ENCODE measurements at regions not wholly inside any gene's neighbourhood (a gene's known extent, or its start where the extent isn't known, plus 50 kb on each side); places are given as distances from the start of the nearest gene placed in this dataset.

DNA sequence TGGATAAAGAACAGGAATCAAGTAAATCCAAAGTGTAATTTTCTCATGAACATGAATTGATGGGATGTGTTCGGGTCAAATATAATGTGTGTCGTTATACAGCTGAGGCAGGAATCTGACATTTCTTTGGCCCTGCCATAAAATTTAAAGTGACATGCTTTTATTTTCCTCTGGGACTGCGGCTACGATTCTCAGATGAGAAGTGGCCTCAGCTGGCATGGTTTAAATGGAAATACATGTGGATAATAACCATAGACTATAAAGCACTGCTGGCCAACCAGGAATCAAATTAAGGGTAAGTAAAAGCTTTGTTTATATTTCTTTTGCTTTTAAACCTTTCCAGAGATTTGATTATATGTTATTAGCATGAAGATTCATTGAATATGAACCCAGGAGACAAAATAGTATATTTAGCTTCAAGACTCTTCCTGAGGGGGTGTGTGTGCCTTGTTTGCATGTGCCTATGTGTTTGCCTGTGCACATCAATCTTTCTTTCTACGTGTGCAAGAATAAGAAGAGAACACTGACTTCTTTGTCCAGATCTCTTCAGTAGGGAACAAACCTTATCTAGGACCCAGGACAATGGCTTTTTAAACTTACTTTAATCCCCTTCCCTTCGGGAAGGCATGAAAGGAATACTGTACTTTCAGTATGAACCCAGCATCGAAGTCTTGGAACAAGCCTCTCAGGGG lies 629.0 kb upstream of the PFKP start:
- Mint-ChIP-seq H3K27ac (no peak overlapping the region), H3K27me3 (ENCODE audit: low read depth) (no peaks in the 10 kb centered on the region), H3K4me1 (ENCODE audit: low read depth) (no peaks in the 10 kb centered on the region), H3K9me3 (peaks cover 0 to 3% of the 10 kb centered on the region in 2 donors), H3K4me3 (no peak overlapping the region), H3K36me3 (ENCODE audit: insufficient read depth in 2 of 2) (no peaks in the 10 kb centered on the region)
- ATAC-seq (replicated peaks in 1 of 2): no peak
- DNase-seq: no peak

GRCh38 chr10:2436933-2437332 lies 630.4 kb upstream of the PFKP start:
- H3K27ac Mint-ChIP-seq: no peak overlapping the region
- no peaks in the 10 kb centered on the region for H3K4me1 Mint-ChIP-seq (ENCODE audit: low read depth)
- peaks cover 0 to 3% of the 10 kb centered on the region in 2 donors for H3K9me3 Mint-ChIP-seq
- DNase-seq (no peak), ATAC-seq (replicated peaks in 1 of 2) (no peak)
- H3K4me3 Mint-ChIP-seq: no peak overlapping the region
- no peaks in the 10 kb centered on the region for H3K36me3 Mint-ChIP-seq (ENCODE audit: insufficient read depth in 2 of 2)
- no peaks in the 10 kb centered on the region for H3K27me3 Mint-ChIP-seq (ENCODE audit: low read depth)

DNA sequence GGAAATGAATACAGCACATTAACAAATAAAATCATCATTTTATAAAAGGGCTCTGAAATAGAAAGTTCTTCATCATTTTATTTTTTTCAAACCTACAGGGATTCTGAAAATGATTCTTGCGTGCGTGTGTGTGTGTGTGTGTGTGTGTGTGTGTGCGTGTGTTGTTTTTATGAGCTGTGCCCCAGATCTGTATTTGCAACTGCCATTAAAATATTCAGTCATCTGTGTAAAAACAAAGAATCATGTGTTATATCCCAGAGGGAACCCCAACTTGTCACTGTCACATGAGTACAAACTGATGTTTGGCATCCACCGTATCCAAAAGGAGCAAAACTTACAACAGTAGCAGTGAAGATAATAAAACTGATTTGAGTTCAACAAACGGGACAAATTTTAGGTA lies 635.4 kb upstream of the PFKP start:
- no peaks in the 10 kb centered on the region for H3K9me3 Mint-ChIP-seq
- H3K27ac Mint-ChIP-seq: no peak overlapping the region
- no peaks in the 10 kb centered on the region for H3K27me3 Mint-ChIP-seq (ENCODE audit: low read depth)
- no peak for ATAC-seq (replicated peaks in 1 of 2)
- no peaks in the 10 kb centered on the region for H3K4me1 Mint-ChIP-seq (ENCODE audit: low read depth)
- H3K4me3 Mint-ChIP-seq: no peak overlapping the region
- no peaks in the 10 kb centered on the region for H3K36me3 Mint-ChIP-seq (ENCODE audit: insufficient read depth in 2 of 2)
- DNase-seq: no peak

DNA sequence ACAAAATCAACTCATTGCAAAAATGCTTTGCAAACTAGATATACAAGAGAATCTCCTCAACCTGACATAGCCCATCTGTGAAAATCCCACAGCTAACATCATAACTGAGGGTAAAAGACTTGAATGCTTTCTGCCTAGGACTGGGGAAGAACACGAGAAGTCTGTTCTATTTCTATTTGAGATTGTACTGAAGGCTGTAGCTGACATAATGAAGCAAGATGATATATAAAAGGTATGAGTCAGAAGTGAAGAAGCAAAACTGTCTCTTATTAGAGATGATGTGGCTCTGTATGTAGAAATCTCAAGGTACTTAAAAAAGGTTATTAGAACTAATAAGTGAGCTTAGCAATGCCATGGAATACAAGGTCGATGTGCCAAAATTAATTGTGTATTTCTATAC lies 639.9 kb upstream of the PFKP start:
- Mint-ChIP-seq H3K9me3 (no peaks in the 10 kb centered on the region), H3K27me3 (ENCODE audit: low read depth) (no peaks in the 10 kb centered on the region), H3K4me1 (ENCODE audit: low read depth) (no peaks in the 10 kb centered on the region), H3K36me3 (ENCODE audit: insufficient read depth in 2 of 2) (no peaks in the 10 kb centered on the region), H3K27ac (no peak overlapping the region), H3K4me3 (no peak overlapping the region)
- DNase-seq (no peak), ATAC-seq (replicated peaks in 1 of 2) (no peak)

GRCh38 chr10:2425320-2425719 lies 642.0 kb upstream of the PFKP start:
- Mint-ChIP-seq H3K4me3 (no peak overlapping the region), H3K9me3 (no peaks in the 10 kb centered on the region), H3K27me3 (ENCODE audit: low read depth) (no peaks in the 10 kb centered on the region), H3K27ac (no peak overlapping the region), H3K36me3 (ENCODE audit: insufficient read depth in 2 of 2) (no peaks in the 10 kb centered on the region), H3K4me1 (ENCODE audit: low read depth) (no peaks in the 10 kb centered on the region)
- ATAC-seq (replicated peaks in 1 of 2): no peak
- DNase-seq: no peak

DNA sequence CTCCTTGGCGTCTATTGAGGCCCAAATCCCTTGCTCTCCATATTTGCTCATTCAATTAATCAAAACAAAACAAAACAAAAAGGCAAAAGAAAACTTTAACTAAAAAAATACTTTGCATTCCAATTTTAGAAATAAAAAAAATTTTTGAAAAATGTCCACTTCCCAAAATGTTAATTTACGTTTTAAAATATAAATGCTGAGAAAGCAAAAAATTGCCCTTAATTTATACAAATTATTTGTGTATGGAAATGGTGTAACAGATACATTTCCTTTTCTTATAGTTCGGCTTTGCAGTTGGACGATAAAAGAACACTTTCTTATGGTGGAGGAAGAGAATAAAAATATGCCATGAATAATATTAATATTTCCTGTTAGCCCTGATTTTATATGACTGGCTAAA lies 652.8 kb upstream of the PFKP start:
- no peak overlapping the region for H3K4me3 Mint-ChIP-seq
- H3K36me3 Mint-ChIP-seq (ENCODE audit: insufficient read depth in 2 of 2): no peaks in the 10 kb centered on the region
- no peak overlapping the region for H3K27ac Mint-ChIP-seq
- DNase-seq (no peak), ATAC-seq (replicated peaks in 1 of 2) (no peak)
- H3K27me3 Mint-ChIP-seq (ENCODE audit: low read depth): no peaks in the 10 kb centered on the region
- no peaks in the 10 kb centered on the region for H3K4me1 Mint-ChIP-seq (ENCODE audit: low read depth)
- H3K9me3 Mint-ChIP-seq: peaks cover 2 to 5% of the 10 kb centered on the region in 2 donors

DNA sequence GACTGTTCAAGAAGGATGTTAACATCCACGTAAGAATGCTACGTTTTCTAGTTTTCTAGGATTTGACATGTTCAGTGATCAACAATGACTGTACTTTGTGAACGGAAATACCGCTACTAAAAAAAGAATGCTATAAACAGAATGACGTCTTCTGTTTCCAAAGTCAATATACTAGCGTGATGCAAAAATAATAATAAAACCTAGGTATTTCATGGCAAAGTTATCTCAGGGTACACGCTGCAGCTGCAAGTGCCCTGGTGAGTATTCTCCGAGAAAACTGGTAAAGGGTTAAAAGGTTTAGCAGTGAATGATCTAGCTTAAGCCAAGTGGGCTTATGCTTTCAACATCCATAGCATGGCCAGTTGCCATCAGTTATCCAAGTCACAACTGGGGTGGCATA lies 653.3 kb upstream of the PFKP start:
- DNase-seq (no peak), ATAC-seq (replicated peaks in 1 of 2) (no peak)
- H3K27ac Mint-ChIP-seq: no peak overlapping the region
- no peaks in the 10 kb centered on the region for H3K4me1 Mint-ChIP-seq (ENCODE audit: low read depth)
- H3K36me3 Mint-ChIP-seq (ENCODE audit: insufficient read depth in 2 of 2): no peaks in the 10 kb centered on the region
- H3K9me3 Mint-ChIP-seq: peaks cover 2 to 5% of the 10 kb centered on the region in 2 donors
- H3K4me3 Mint-ChIP-seq: no peak overlapping the region
- H3K27me3 Mint-ChIP-seq (ENCODE audit: low read depth): no peaks in the 10 kb centered on the region

GRCh38 chr10:2410049-2410448 lies 657.3 kb upstream of the PFKP start:
- ATAC-seq (replicated peaks in 1 of 2) (no peak), DNase-seq (no peak)
- Mint-ChIP-seq H3K4me1 (ENCODE audit: low read depth) (no peaks in the 10 kb centered on the region), H3K27ac (no peak overlapping the region), H3K9me3 (peaks cover 2 to 5% of the 10 kb centered on the region in 2 donors), H3K36me3 (ENCODE audit: insufficient read depth in 2 of 2) (no peaks in the 10 kb centered on the region), H3K4me3 (no peak overlapping the region), H3K27me3 (ENCODE audit: low read depth) (no peaks in the 10 kb centered on the region)

DNA sequence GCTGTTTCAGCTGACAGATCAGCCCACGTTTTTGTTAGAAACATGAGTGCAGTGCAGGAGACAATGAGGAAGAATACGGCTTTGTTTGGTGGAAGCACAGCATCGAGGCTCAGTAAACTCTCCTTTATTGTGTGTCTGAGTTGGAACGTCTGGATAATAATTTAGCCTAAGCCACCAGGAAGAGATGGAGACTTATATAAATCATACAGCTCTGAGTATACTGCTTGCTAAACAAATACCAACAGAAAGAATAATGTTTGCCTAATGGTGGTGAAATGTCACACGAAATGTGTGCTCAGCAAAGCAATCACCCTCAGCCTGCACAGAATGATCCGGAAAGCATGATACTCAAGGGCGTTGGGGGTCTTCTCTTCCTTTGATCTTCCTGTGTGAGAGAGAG lies 664.1 kb upstream of the ADARB2 start:
- Mint-ChIP-seq H3K27ac (no peak overlapping the region), H3K36me3 (ENCODE audit: insufficient read depth in 2 of 2) (no peaks in the 10 kb centered on the region), H3K4me1 (ENCODE audit: low read depth) (no peaks in the 10 kb centered on the region), H3K9me3 (no peaks in the 10 kb centered on the region), H3K27me3 (ENCODE audit: low read depth) (no peaks in the 10 kb centered on the region), H3K4me3 (no peak overlapping the region)
- DNase-seq (no peak), ATAC-seq (replicated peaks in 1 of 2) (no peak)

- Mint-ChIP-seq H3K27ac (no peak overlapping the region), H3K9me3 (no peaks in the 10 kb centered on the region), H3K36me3 (ENCODE audit: insufficient read depth in 2 of 2) (no peaks in the 10 kb centered on the region), H3K27me3 (ENCODE audit: low read depth) (no peaks in the 10 kb centered on the region), H3K4me3 (no peak overlapping the region), H3K4me1 (ENCODE audit: low read depth) (no peaks in the 10 kb centered on the region)
- DNase-seq (no peak), ATAC-seq (replicated peaks in 1 of 2) (no peak)
These were observed 662.2 kb upstream of the ADARB2 start for GRCh38 chr10:2399482-2399881.

DNA sequence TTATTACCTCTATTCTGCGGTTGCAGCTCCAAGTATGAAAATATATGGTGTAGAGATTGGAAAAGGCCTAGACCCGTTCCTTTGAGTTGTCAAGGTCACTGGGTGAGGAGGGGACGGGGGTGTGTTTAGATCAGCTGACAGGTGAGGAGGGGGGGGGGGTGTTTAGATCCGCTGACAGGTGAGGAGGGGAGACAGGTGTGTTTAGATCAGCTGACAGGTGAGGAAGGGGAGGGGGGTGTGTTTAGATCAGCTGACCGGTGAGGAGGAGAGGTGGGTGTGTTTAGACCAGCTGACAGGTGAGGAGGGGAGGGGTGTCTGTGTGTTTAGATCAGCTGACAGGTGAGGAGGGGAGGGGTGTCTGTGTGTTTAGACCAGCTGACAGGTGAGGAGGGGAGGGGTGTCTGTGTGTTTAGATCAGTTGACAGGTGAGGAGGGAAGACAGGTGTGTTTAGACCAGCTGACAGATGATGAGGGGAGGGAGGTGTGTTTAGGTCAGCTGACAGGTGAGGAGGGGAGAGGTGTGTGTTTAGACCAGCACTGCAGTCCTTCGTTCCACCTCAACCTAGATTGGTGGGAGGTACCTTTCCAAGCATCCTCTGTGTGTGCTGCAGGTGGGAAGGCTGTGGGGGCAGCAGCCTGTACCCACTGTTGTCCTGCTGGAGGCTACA lies 655.0 kb upstream of the ADARB2 start:
- peaks cover 0 to 5% of the 10 kb centered on the region in 2 donors for H3K36me3 Mint-ChIP-seq (ENCODE audit: insufficient read depth in 2 of 2)
- DNase-seq: no peak
- H3K9me3 Mint-ChIP-seq: peaks cover 0 to 2% of the 10 kb centered on the region in 2 donors
- ATAC-seq (replicated peaks in 1 of 2): no peak
- no peaks in the 10 kb centered on the region for H3K4me1 Mint-ChIP-seq (ENCODE audit: low read depth)
- H3K27ac Mint-ChIP-seq: no peak overlapping the region
- H3K27me3 Mint-ChIP-seq (ENCODE audit: low read depth): peaks cover 2% of the 10 kb centered on the region
- no peak overlapping the region for H3K4me3 Mint-ChIP-seq

- H3K27ac Mint-ChIP-seq: no peak overlapping the region
- DNase-seq (no peak), ATAC-seq (replicated peaks in 1 of 2) (no peak)
- H3K9me3 Mint-ChIP-seq: peaks cover 4% of the 10 kb centered on the region in 2 donors
- H3K4me1 Mint-ChIP-seq (ENCODE audit: low read depth): no peaks in the 10 kb centered on the region
- peaks cover 0 to 5% of the 10 kb centered on the region in 2 donors for H3K36me3 Mint-ChIP-seq (ENCODE audit: insufficient read depth in 2 of 2)
- H3K4me3 Mint-ChIP-seq: no peak overlapping the region
- H3K27me3 Mint-ChIP-seq (ENCODE audit: low read depth): peaks cover 7% of the 10 kb centered on the region
These were observed 650.3 kb upstream of the ADARB2 start for GRCh38 chr10:2387672-2388071.

DNA sequence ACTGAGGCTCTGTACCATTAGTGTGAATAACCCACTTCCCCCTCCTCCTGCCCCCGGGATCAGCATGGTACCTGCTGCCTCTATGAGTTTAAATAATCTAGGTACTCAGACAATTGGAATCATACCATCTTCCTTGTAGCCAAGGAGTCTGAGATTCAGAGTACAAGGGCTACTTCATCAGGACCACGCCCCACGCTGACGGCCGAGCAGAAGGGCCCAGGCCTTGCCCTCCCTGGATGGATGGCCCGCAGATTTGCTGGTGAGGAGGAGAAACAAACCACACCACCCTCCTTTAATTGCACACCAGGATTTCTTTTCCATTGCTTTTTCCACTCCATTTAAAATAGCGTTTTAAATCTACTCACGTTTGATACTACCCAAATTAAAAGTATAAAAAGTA lies 649.9 kb upstream of the ADARB2 start:
- no peaks in the 10 kb centered on the region for H3K4me1 Mint-ChIP-seq (ENCODE audit: low read depth)
- H3K9me3 Mint-ChIP-seq: peaks cover 3 to 4% of the 10 kb centered on the region in 2 donors
- no peak for ATAC-seq (replicated peaks in 1 of 2)
- no peak for DNase-seq
- no peak overlapping the region for H3K27ac Mint-ChIP-seq
- H3K36me3 Mint-ChIP-seq (ENCODE audit: insufficient read depth in 2 of 2): peaks cover 0 to 3% of the 10 kb centered on the region in 2 donors
- H3K27me3 Mint-ChIP-seq (ENCODE audit: low read depth): peaks cover 7% of the 10 kb centered on the region
- no peak overlapping the region for H3K4me3 Mint-ChIP-seq

- Mint-ChIP-seq H3K27ac (no peak overlapping the region), H3K9me3 (peaks cover 2 to 4% of the 10 kb centered on the region in 2 donors), H3K36me3 (ENCODE audit: insufficient read depth in 2 of 2) (no peaks in the 10 kb centered on the region), H3K4me3 (no peak overlapping the region), H3K27me3 (ENCODE audit: low read depth) (no peaks in the 10 kb centered on the region), H3K4me1 (ENCODE audit: low read depth) (no peaks in the 10 kb centered on the region)
- ATAC-seq (replicated peaks in 1 of 2): no peak
- DNase-seq: no peak
These were observed 642.9 kb upstream of the ADARB2 start for GRCh38 chr10:2380218-2380617.
